ENCODE measurements at regions not wholly inside any gene's neighbourhood (a gene's known extent, or its start where the extent isn't known, plus 50 kb on each side); places are given as distances from the start of the nearest gene placed in this dataset.

- TF ChIP-seq ZNF317 (CRISPR knock-in tag; IDR thresholded peaks at IDR 0.05; ENCODE audit: borderline replicate concordance, low read depth) (no peak), IRF2 (CRISPR knock-in tag; IDR thresholded peaks at IDR 0.05; ENCODE audit: borderline replicate concordance, low read depth) (no peak), ZNF425 (CRISPR knock-in tag; conservative IDR thresholded peaks at IDR 0.05) (no peak)
- TF ChIP-seq, protein P1, sequence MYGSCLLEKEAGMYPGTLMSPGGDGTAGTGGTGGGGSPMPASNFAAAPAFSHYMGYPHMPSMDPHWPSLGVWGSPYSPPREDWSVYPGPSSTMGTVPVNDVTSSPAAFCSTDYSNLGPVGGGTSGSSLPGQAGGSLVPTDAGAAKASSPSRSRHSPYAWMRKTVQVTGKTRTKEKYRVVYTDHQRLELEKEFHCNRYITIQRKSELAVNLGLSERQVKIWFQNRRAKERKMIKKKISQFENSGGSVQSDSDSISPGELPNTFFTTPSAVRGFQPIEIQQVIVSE (CRISPR knock-in tag; IDR thresholded peaks at IDR 0.05; ENCODE audit: borderline replicate concordance) = no peak
Observed at GRCh38 chr9:118156846-118157245, 452.6 kb downstream of the TLR4 start (continued).

GRCh38 chr9:118162716-118163115 lies 458.5 kb downstream of the TLR4 start:
- TF ChIP-seq, protein P2, sequence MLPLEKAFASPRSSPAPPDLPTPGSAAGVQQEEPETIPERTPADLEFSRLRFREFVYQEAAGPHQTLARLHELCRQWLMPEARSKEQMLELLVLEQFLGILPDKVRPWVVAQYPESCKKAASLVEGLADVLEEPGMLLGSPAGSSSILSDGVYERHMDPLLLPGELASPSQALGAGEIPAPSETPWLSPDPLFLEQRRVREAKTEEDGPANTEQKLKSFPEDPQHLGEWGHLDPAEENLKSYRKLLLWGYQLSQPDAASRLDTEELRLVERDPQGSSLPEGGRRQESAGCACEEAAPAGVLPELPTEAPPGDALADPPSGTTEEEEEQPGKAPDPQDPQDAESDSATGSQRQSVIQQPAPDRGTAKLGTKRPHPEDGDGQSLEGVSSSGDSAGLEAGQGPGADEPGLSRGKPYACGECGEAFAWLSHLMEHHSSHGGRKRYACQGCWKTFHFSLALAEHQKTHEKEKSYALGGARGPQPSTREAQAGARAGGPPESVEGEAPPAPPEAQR (CRISPR knock-in tag; IDR thresholded peaks at IDR 0.05) = no peak
- no peak for TF ChIP-seq SMAD4 (CRISPR knock-in tag; IDR thresholded peaks at IDR 0.05)
- TF ChIP-seq MAX (CRISPR knock-in tag; IDR thresholded peaks at IDR 0.05) = no peak
- TF ChIP-seq, protein P3, sequence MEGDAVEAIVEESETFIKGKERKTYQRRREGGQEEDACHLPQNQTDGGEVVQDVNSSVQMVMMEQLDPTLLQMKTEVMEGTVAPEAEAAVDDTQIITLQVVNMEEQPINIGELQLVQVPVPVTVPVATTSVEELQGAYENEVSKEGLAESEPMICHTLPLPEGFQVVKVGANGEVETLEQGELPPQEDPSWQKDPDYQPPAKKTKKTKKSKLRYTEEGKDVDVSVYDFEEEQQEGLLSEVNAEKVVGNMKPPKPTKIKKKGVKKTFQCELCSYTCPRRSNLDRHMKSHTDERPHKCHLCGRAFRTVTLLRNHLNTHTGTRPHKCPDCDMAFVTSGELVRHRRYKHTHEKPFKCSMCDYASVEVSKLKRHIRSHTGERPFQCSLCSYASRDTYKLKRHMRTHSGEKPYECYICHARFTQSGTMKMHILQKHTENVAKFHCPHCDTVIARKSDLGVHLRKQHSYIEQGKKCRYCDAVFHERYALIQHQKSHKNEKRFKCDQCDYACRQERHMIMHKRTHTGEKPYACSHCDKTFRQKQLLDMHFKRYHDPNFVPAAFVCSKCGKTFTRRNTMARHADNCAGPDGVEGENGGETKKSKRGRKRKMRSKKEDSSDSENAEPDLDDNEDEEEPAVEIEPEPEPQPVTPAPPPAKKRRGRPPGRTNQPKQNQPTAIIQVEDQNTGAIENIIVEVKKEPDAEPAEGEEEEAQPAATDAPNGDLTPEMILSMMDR (IDR thresholded peaks at IDR 0.05) = no peak
- no peak for TF ChIP-seq ZNF219 (CRISPR knock-in tag; IDR thresholded peaks at IDR 0.05; ENCODE audit: borderline replicate concordance)
- TF ChIP-seq E2F1 (CRISPR knock-in tag; IDR thresholded peaks at IDR 0.05) = no peak
- TF ChIP-seq FOXP1 (CRISPR knock-in tag; IDR thresholded peaks at IDR 0.05; ENCODE audit: borderline replicate concordance) = no peak
- TF ChIP-seq, protein P4, sequence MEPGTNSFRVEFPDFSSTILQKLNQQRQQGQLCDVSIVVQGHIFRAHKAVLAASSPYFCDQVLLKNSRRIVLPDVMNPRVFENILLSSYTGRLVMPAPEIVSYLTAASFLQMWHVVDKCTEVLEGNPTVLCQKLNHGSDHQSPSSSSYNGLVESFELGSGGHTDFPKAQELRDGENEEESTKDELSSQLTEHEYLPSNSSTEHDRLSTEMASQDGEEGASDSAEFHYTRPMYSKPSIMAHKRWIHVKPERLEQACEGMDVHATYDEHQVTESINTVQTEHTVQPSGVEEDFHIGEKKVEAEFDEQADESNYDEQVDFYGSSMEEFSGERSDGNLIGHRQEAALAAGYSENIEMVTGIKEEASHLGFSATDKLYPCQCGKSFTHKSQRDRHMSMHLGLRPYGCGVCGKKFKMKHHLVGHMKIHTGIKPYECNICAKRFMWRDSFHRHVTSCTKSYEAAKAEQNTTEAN (CRISPR knock-in tag; IDR thresholded peaks at IDR 0.05) = no peak
- TF ChIP-seq MLX (CRISPR knock-in tag; IDR thresholded peaks at IDR 0.05) = no peak
- no peak for TF ChIP-seq SP1 (CRISPR knock-in tag; conservative IDR thresholded peaks at IDR 0.05)
- POLR2A ChIA-PET = no interaction called here
- CTCF ChIA-PET = no interaction called here
- Mint-ChIP-seq H3K9me3 (no peaks in the 10 kb centered on the region), H3K27ac (no peak overlapping the region), H3K27me3 (ENCODE audit: low read depth) (no peaks in the 10 kb centered on the region), H3K4me3 (no peak overlapping the region), H3K4me1 (no peaks in the 10 kb centered on the region), H3K36me3 (no peaks in the 10 kb centered on the region)
- ATAC-seq = no peak
- no peak for DNase-seq (ENCODE audit: low spot score)

All from WTC11 (cell line).